HEK293T (cell line): ENCODE measurements at regions not wholly inside any gene's neighbourhood (a gene's known extent, or its start where the extent isn't known, plus 50 kb on each side); places are given as distances from the start of the nearest gene placed in this dataset.

Source experiments
- CTBP1 ChIP-seq: fragments of 450-650 bp; IDR thresholded peaks from 2 replicates; pipeline ENCODE4 v1.6.1; 2016; ENCODE audit warnings: borderline replicate concordance
- L3MBTL2 ChIP-seq: fragments of 450-650 bp; conservative IDR thresholded peaks from 2 replicates; pipeline ENCODE4 v1.6.1; 2016; ENCODE audit warnings: mild to moderate bottlenecking

- no peak for TF ChIP-seq CTBP1
- TF ChIP-seq L3MBTL2, result no peak
These were observed 512.9 kb upstream of the ID2 start for GRCh38 chr2:8168876-8169424.
